ENCODE measurements at regions not wholly inside any gene's neighbourhood (a gene's known extent, or its start where the extent isn't known, plus 50 kb on each side); places are given as distances from the start of the nearest gene placed in this dataset.

DNA sequence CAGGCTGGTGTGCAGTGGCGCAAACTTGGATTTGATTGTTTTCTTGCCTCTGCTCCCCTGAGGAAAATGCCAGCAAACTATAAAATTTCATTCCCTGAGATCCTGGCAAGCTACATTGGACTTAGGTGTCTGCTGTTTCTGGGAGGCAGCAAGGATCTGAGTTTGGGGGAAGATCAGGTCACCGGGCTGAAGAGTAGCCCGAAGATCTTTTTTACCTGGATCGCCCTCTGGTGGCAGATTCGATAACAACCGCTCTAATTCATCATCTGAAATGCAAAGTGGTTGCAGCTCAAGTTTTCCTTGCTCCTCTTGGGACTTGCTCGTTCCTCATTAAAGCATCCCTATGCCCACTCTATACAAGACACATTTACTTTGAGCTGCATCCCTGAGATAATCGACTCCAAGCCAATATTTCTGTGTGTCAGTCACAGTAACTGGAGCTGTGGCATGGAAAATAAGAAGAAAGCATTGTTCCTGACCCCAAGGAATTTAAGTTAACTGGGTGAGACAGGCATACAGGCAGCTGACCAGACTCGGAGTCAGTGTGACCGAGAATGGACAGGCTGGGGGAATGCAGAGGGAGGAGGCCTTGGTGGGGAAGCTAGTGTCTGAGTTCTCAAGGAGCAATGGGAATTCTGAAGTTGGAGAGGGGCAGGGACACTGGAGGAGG, 131.8 kb upstream of the PROKR2 start:
- intact Hi-C loops (cut with micrococcal nuclease) = loop anchor here (1.0 to 5.0 kb wide), 3 partner anchors 41 to 322 kb away; partner anchors contain the start of gene CDS2
- peak; percentile 64 for DNase-seq
- Mint-ChIP-seq H3K9me3 (no peaks in the 10 kb centered on the region), H3K4me1 (ENCODE audit: low read depth) (no peaks in the 10 kb centered on the region), H3K27me3 (peaks cover 13% of the 10 kb centered on the region), H3K36me3 (no peaks in the 10 kb centered on the region), H3K4me3 (no peak overlapping the region), H3K27ac (no peak overlapping the region)
- ChIA-PET CTCF (interaction anchor here (0.7 to 4.6 kb wide), 19 partner anchors 9 to 326 kb away, joined by 3 to 57 read pairs (median 4); partner anchors contain the start of gene CDS2), POLR2A (no interaction called here)

DNA sequence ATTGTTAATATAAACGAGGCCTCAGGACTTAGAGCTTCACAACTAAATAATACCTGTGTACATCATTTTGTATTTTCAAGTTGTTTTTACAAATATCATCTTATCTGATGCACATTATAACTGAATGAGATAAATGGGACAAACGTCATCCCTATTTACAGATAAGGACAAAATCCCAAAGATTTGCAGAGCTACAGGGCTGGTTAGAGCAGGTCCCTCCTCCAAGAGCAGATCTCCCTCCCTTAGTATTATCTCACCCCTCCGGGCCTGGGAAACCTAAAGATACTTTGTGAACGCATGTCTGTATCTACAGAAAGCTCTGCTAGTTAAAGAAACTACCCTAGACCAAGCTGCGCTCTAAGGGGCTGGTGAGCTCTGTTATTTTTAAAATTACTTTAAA, 130.4 kb upstream of the PROKR2 start:
- intact Hi-C loops (cut with micrococcal nuclease) = loop anchor here (5.0 kb wide), 1 partner anchor 40 kb away; no protein-coding TSS in a partner anchor
- Mint-ChIP-seq H3K4me3 (no peak overlapping the region), H3K9me3 (no peaks in the 10 kb centered on the region), H3K36me3 (no peaks in the 10 kb centered on the region), H3K4me1 (ENCODE audit: low read depth) (no peaks in the 10 kb centered on the region), H3K27ac (no peak overlapping the region), H3K27me3 (peaks cover 15% of the 10 kb centered on the region)
- DNase-seq = no peak
- ChIA-PET CTCF (interaction anchor here (0.8 to 4.6 kb wide), 11 partner anchors 9 to 321 kb away, joined by 3 to 57 read pairs (median 4); partner anchors contain the start of gene CDS2), POLR2A (no interaction called here)

DNA sequence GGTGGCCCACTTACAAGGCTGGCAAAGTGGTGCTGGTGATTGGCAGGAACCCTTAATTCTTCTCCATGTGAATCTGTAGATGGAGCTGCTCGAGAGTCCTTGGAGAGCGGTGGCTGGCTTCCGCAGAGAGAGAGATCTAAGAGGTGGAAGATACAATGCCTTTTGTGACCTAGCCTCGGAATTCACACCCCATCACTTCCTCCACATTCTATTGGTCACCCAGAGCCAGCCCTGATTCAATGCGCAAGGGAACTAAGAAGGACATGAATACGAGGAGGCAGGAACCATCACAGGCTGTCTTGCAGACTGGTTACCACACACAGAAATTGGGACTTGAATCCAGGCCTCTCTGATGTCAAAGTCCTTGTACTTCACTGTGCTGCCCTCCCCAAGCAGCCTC, 128.9 kb upstream of the PROKR2 start:
- Mint-ChIP-seq H3K4me1 (ENCODE audit: low read depth) (no peaks in the 10 kb centered on the region), H3K4me3 (no peak overlapping the region), H3K27me3 (peaks cover 19% of the 10 kb centered on the region), H3K27ac (no peak overlapping the region), H3K36me3 (no peaks in the 10 kb centered on the region), H3K9me3 (no peaks in the 10 kb centered on the region)
- CTCF ChIA-PET = interaction anchor here (0.6 to 4.6 kb wide), 2 partner anchors 241 to 476 kb away, joined by 3 to 57 read pairs; no protein-coding TSS in a partner anchor
- POLR2A ChIA-PET = no interaction called here
- intact Hi-C loops (cut with micrococcal nuclease) = loop anchor here (5.0 kb wide), 1 partner anchor 38 kb away; no protein-coding TSS in a partner anchor
- DNase-seq = no peak

DNA sequence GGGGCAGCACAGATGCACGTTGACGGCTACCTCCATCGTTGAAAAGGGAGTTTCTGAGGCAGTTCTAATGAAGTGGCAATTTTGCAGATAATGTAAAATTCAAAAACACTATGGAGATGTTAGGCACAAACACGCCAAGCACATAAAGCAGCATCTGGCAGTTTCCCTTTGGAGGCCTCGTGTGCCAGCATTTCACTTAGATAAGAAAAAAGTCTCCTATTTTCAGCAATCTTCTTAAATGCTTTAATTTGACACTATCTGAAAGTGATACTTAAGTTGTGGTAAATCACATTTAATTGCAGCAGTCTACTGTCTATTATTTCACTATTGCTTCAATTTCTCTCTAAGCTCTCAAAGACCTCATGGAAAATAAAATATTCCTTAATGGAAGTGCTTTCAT, 125.3 kb upstream of the PROKR2 start:
- ChIA-PET CTCF (no interaction called here), POLR2A (no interaction called here)
- H3K4me1 Mint-ChIP-seq (ENCODE audit: low read depth) = no peaks in the 10 kb centered on the region
- no peak overlapping the region for H3K27ac Mint-ChIP-seq
- intact Hi-C loops (cut with micrococcal nuclease) = no loop called here
- no peak for DNase-seq
- no peak overlapping the region for H3K4me3 Mint-ChIP-seq
- peaks cover 4% of the 10 kb centered on the region for H3K9me3 Mint-ChIP-seq
- H3K27me3 Mint-ChIP-seq = peaks cover 14% of the 10 kb centered on the region
- no peaks in the 10 kb centered on the region for H3K36me3 Mint-ChIP-seq

DNA sequence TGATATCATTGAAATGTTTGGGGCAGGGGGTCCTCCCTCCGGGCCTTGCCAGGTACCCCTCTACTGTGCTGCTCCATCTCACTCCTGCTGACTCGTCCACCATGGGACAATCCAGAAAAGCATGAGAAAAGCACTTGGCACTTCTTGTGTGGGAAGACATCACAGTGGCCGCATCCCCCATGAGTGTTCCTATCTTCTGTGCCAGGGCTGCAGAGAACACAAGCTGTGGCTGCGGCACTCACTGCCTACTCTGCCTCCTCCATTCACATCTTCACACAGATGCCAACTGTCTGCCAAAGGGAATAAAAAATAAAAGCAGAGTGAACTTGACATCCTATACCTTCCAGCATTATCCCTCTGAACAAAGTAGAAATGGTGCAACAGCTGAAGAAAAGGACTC, 117.4 kb upstream of the PROKR2 start:
- Mint-ChIP-seq H3K9me3 (peaks cover 7% of the 10 kb centered on the region), H3K27ac (no peak overlapping the region), H3K4me3 (no peak overlapping the region), H3K36me3 (no peaks in the 10 kb centered on the region), H3K4me1 (ENCODE audit: low read depth) (no peaks in the 10 kb centered on the region), H3K27me3 (peaks cover 10% of the 10 kb centered on the region)
- ChIA-PET POLR2A (no interaction called here), CTCF (interaction anchor here (3.3 kb wide), 1 partner anchor 14 kb away, joined by 11 read pairs; no protein-coding TSS in a partner anchor)
- no peak for DNase-seq
- intact Hi-C loops (cut with micrococcal nuclease) = no loop called here

DNA sequence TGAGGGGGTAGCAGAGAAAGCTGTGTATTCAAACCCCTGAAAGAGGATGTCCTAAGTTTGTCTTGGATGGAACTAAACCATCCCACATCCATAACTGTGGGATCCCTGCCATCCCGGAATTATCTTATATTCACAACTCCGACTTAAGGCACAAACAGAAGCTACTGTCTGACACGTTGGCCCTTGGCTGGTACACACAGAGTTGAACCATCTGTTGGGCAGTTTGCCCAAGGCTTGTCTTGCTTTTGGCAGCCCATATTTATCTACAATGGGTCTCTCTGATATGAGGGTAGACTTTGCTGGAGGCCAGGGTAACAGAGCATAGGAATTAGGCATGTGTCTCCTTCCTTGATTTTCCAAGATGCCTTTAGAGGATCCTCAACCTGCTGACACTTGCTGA, 116.6 kb upstream of the PROKR2 start:
- Mint-ChIP-seq H3K36me3 (no peaks in the 10 kb centered on the region), H3K9me3 (peaks cover 3% of the 10 kb centered on the region), H3K4me1 (ENCODE audit: low read depth) (no peaks in the 10 kb centered on the region), H3K4me3 (no peak overlapping the region), H3K27me3 (peaks cover 9% of the 10 kb centered on the region), H3K27ac (no peak overlapping the region)
- intact Hi-C loops (cut with micrococcal nuclease) = no loop called here
- DNase-seq = no peak
- ChIA-PET POLR2A (no interaction called here), CTCF (interaction anchor here (3.3 kb wide), 1 partner anchor 15 kb away, joined by 11 read pairs; no protein-coding TSS in a partner anchor)

DNA sequence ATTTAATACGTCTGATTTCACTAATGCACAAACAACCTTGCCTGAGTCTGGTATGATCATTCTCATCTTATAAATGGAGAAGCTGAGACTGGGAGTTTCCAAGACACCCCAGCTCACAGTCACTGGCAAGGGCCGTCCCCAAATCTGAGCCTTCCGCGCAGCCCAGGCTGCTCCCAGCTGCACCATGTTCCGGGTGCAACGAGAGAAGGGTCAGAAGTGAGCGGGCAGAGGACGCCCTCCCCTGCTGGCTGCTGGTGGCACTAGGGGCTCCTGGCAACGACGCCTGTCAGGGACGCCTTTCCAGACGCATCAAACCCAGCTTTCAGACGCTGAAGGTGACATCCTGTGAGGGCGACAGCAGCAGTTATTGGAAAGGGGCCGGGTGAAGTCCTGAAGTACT, 115.3 kb upstream of the PROKR2 start:
- H3K9me3 Mint-ChIP-seq = peaks cover 2% of the 10 kb centered on the region
- H3K4me3 Mint-ChIP-seq = no peak overlapping the region
- H3K27me3 Mint-ChIP-seq = peaks cover 13% of the 10 kb centered on the region
- H3K36me3 Mint-ChIP-seq = no peaks in the 10 kb centered on the region
- POLR2A ChIA-PET = no interaction called here
- no peaks in the 10 kb centered on the region for H3K4me1 Mint-ChIP-seq (ENCODE audit: low read depth)
- H3K27ac Mint-ChIP-seq = no peak overlapping the region
- CTCF ChIA-PET = interaction anchor here (1.0 to 3.3 kb wide), 2 partner anchors 12 to 16 kb away, joined by 4 to 11 read pairs; no protein-coding TSS in a partner anchor
- no peak for DNase-seq
- intact Hi-C loops (cut with micrococcal nuclease) = no loop called here

DNA sequence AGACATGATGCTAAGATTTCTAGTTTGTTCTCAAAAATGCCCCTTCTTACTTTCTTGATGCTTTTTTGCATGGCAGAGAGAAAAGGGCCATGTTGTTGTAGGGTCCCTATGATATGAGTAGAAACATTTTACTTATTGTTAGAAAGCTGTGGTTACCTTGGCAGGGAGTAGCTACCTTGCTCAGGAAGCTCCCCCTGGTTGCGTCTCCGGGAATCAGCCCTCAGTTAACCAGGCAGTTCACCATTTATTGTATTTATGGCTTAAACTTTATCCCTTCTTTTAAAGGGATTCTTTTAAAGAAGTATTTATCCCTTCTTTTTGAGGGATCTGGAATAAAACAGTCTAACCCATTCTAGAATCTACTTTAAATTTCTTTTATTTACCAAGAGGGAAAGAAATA, 113.9 kb upstream of the PROKR2 start:
- Mint-ChIP-seq H3K4me3 (no peak overlapping the region), H3K36me3 (no peaks in the 10 kb centered on the region), H3K27ac (no peak overlapping the region), H3K9me3 (no peaks in the 10 kb centered on the region), H3K27me3 (peaks cover 13% of the 10 kb centered on the region), H3K4me1 (ENCODE audit: low read depth) (no peaks in the 10 kb centered on the region)
- POLR2A ChIA-PET = no interaction called here
- CTCF ChIA-PET = interaction anchor here (0.9 kb wide), 1 partner anchor 16 kb away, joined by 3 read pairs; no protein-coding TSS in a partner anchor
- DNase-seq = no peak
- intact Hi-C loops (cut with micrococcal nuclease) = no loop called here

DNA sequence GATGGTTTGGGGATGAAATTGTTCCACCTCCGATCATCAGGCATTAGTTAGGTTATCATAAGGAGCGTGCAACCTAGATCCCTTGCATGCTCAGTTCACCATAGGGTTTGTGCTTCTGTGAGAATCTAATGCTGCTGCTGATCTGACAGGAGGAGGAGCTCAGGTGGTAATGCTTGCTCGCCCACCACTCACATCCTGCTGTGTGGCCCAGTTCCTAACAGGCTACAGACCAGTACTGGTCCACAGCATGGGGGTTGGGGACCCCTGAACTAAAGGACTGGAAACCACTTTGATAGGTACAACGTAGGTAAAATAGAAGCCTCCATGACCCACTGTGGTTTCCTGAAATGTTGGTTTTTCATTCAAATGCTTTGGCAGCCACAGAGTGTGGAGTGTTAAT, 109.3 kb upstream of the PROKR2 start:
- H3K27me3 Mint-ChIP-seq = peaks cover 19% of the 10 kb centered on the region
- ChIA-PET POLR2A (no interaction called here), CTCF (no interaction called here)
- no peak for DNase-seq
- no peak overlapping the region for H3K4me3 Mint-ChIP-seq
- H3K36me3 Mint-ChIP-seq = no peaks in the 10 kb centered on the region
- no peak overlapping the region for H3K27ac Mint-ChIP-seq
- intact Hi-C loops (cut with micrococcal nuclease) = no loop called here
- H3K9me3 Mint-ChIP-seq = no peaks in the 10 kb centered on the region
- no peaks in the 10 kb centered on the region for H3K4me1 Mint-ChIP-seq (ENCODE audit: low read depth)

DNA sequence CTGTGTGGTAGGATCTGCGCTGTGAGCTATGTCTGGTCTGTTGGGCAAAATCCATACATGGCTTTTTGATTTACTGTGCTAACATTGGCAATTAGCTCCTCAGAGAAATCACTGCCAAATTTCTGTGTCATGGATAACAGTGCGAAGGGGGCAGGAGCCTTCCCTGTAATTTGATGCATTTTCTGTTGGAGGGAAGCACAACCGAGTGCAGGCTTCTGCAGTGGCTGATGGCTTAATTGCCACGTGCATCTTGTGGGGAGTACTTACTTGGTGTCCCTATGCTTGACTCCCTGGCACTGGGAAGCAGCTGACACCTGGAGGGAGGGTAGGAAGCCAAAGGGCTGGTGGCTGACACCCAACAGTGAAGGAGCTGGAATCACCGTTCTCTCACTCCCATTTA, 99.3 kb upstream of the PROKR2 start:
- Mint-ChIP-seq H3K9me3 (no peaks in the 10 kb centered on the region), H3K36me3 (no peaks in the 10 kb centered on the region), H3K27me3 (peaks cover 11% of the 10 kb centered on the region), H3K4me1 (ENCODE audit: low read depth) (no peaks in the 10 kb centered on the region), H3K27ac (no peak overlapping the region), H3K4me3 (no peak overlapping the region)
- POLR2A ChIA-PET = no interaction called here
- DNase-seq = no peak
- intact Hi-C loops (cut with micrococcal nuclease) = no loop called here
- CTCF ChIA-PET = no interaction called here

DNA sequence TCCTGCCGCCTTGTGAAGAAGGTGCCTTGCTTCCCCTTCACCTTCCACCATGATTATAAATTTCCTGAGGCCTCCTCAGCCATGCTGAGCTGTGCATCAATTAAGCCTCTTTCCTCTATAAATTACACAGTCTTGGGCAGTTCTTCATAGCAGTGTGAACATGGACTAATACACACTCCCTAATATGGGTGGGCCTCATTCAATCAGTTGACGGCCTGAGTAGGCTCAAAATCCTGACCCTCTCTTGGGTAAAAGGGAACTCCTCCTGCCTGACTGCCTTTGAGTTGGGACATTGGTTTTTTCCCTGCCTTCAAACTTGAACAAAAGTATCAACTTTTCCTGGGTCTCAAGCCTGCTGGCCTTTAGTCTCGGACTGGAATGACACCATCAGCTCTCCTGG, 96.6 kb upstream of the PROKR2 start:
- no peaks in the 10 kb centered on the region for H3K36me3 Mint-ChIP-seq
- POLR2A ChIA-PET = no interaction called here
- H3K4me1 Mint-ChIP-seq (ENCODE audit: low read depth) = no peaks in the 10 kb centered on the region
- no peak overlapping the region for H3K4me3 Mint-ChIP-seq
- no peak for DNase-seq
- no peaks in the 10 kb centered on the region for H3K9me3 Mint-ChIP-seq
- CTCF ChIA-PET = no interaction called here
- no peak overlapping the region for H3K27ac Mint-ChIP-seq
- peaks cover 7% of the 10 kb centered on the region for H3K27me3 Mint-ChIP-seq
- intact Hi-C loops (cut with micrococcal nuclease) = no loop called here

DNA sequence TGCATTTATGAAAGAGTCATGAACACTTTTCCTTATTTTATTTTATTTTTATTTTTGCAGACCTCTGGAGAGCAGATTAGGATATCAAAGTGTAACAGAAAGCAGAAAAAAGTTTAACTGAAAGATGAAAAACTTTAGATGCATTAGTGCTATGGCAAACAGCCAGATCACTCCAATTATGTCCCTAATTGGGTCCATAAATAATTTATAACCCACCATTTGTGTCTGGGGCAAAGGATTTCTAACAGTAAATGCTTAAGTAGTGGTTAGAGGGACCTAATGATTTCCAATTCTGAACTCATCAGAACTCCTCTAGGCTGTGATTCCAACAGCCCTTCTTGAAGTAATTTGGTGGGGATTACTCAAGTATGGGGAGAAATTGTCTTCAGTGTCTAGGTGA, 93.7 kb upstream of the PROKR2 start:
- Mint-ChIP-seq H3K27me3 (peaks cover 11% of the 10 kb centered on the region), H3K27ac (no peak overlapping the region), H3K4me1 (ENCODE audit: low read depth) (no peaks in the 10 kb centered on the region), H3K36me3 (no peaks in the 10 kb centered on the region), H3K9me3 (no peaks in the 10 kb centered on the region), H3K4me3 (no peak overlapping the region)
- POLR2A ChIA-PET = no interaction called here
- CTCF ChIA-PET = interaction anchor here (0.7 kb wide), 1 partner anchor 38 kb away, joined by 3 read pairs; no protein-coding TSS in a partner anchor
- intact Hi-C loops (cut with micrococcal nuclease) = no loop called here
- no peak for DNase-seq

All from activated CD4-positive, alpha-beta memory T cell treated with anti-CD3 and anti-CD28 coated beads for 36 hours (primary cell).